ENCODE measurements at regions not wholly inside any gene's neighbourhood (a gene's known extent, or its start where the extent isn't known, plus 50 kb on each side); places are given as distances from the start of the nearest gene placed in this dataset.

- TF ChIP-seq CTCF (IDR thresholded peaks at IDR 0.05): no peak
- no peak for ATAC-seq (ENCODE audit: low FRiP score)
- no peak for DNase-seq (ENCODE audit: low spot score)
Observed at GRCh38 chr16:74101379-74102137, 195.1 kb upstream of the PSMD7 start.

GRCh38 chr16:74100395-74101326 is 196.0 kb upstream of the PSMD7 start:
- TF ChIP-seq CTCF (IDR thresholded peaks at IDR 0.05): no peak
- ATAC-seq (ENCODE audit: low FRiP score): no peak
- DNase-seq (ENCODE audit: low spot score): no peak

- DNase-seq (ENCODE audit: low spot score) (no peak), ATAC-seq (ENCODE audit: low FRiP score) (no peak)
- no peak for TF ChIP-seq CTCF (IDR thresholded peaks at IDR 0.05)
Observed at GRCh38 chr16:74099530-74099929, 197.1 kb upstream of the PSMD7 start.

GRCh38 chr16:74094962-74095361 is 201.7 kb upstream of the PSMD7 start:
- no peak for DNase-seq (ENCODE audit: low spot score)
- TF ChIP-seq CTCF (IDR thresholded peaks at IDR 0.05): no peak
- no peak for ATAC-seq (ENCODE audit: low FRiP score)

- DNase-seq (ENCODE audit: low spot score): no peak
- TF ChIP-seq CTCF (IDR thresholded peaks at IDR 0.05): no peak
- ATAC-seq (ENCODE audit: low FRiP score): no peak
Observed at GRCh38 chr16:74094514-74094913, 202.1 kb upstream of the PSMD7 start.

GRCh38 chr16:74092336-74092735 is 204.3 kb upstream of the PSMD7 start:
- TF ChIP-seq CTCF (IDR thresholded peaks at IDR 0.05): no peak
- no peak for DNase-seq (ENCODE audit: low spot score)
- no peak for ATAC-seq (ENCODE audit: low FRiP score)

Data from omental fat pad (tissue), 3 donors.